ENCODE measurements at regions not wholly inside any gene's neighbourhood (a gene's known extent, or its start where the extent isn't known, plus 50 kb on each side); places are given as distances from the start of the nearest gene placed in this dataset.

DNA sequence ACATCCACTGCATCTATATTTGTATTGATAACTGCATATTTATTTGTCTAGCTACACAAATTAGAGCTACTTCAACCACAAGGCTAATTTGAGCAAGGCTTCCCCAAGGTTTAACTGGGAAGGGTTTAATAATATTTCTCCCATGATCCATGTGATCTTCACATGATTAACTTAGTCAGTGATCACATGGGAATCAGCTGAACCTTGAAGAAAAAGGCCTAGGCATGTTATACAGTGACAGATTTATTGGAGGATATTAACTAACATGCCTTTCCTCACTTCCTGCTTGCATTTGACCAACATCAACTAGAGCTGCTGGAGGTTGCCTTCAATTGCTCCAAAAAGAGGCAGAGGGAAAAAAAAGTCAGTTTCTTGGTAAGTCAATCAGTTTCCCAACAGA is 417.0 kb downstream of the HAO1 start:
- CTCF ChIA-PET (ENCODE audit: partially characterized antibody), result interaction anchor here (0.6 kb wide), 1 partner anchor 20 kb away, joined by 3 read pairs; no protein-coding TSS in a partner anchor
- no peaks in the 10 kb centered on the region for H3K4me1 ChIP-seq (ENCODE audit: insufficient read depth, low read length)
- Mint-ChIP-seq H3K27me3 (no peaks in the 10 kb centered on the region), H3K4me3 (no peak overlapping the region), H3K9me3 (peaks cover 6 to 16% (median 11%) of the 10 kb centered on the region in 8 donors), H3K4me1 (no peaks in the 10 kb centered on the region), H3K36me3 (no peaks in the 10 kb centered on the region), H3K27ac (no peak overlapping the region)
- H3K27me3 ChIP-seq (ENCODE audit: insufficient read depth, low read length), result no peaks in the 10 kb centered on the region
- H3K9me3 ChIP-seq (ENCODE audit: control insufficient read depth in 1 of 2, low read length in 2 of 2), result no peaks in the 10 kb centered on the region
- no peak for DNase-seq
- POLR2A ChIA-PET (ENCODE audit: partially characterized antibody), result no interaction called here
- intact Hi-C loops (cut with micrococcal nuclease), result no loop called here
- H3K4me3 ChIP-seq (ENCODE audit: low read length in 2 of 2), result no peak overlapping the region
- H3K36me3 ChIP-seq (ENCODE audit: insufficient read depth, low read length), result no peaks in the 10 kb centered on the region
- H3K27ac ChIP-seq (ENCODE audit: low read depth, low read length), result no peak overlapping the region

DNA sequence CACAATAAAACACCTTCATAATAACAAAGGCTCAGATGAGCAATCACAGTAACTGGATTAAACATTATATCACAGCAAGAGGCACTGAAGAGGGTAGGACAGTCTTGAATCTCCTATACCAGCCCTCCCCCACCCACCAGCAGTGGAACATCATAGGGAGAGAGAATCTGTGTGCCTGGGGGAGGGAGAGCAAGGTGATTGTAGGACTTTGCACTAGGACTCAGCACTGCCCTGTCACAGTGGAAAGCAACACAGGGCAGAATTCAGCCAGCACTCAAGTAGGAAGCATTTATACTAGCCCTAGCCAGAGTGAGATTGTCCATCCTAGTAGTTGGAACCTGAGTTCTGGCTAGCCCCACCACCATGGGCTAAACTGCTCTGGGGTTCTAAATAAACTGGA is 400.2 kb downstream of the HAO1 start:
- no peaks in the 10 kb centered on the region for H3K27me3 Mint-ChIP-seq
- H3K4me1 Mint-ChIP-seq, result no peaks in the 10 kb centered on the region
- no peak for DNase-seq
- no peak overlapping the region for H3K27ac Mint-ChIP-seq
- H3K36me3 Mint-ChIP-seq, result no peaks in the 10 kb centered on the region
- intact Hi-C loops (cut with micrococcal nuclease), result no loop called here
- POLR2A ChIA-PET (ENCODE audit: partially characterized antibody), result no interaction called here
- Histone ChIP-seq H3K27ac (ENCODE audit: low read depth, low read length) (no peak overlapping the region), H3K27me3 (ENCODE audit: insufficient read depth, low read length) (no peaks in the 10 kb centered on the region), H3K4me1 (ENCODE audit: insufficient read depth, low read length) (no peaks in the 10 kb centered on the region), H3K36me3 (ENCODE audit: insufficient read depth, low read length) (no peaks in the 10 kb centered on the region), H3K9me3 (ENCODE audit: control insufficient read depth in 1 of 2, low read length in 2 of 2) (no peaks in the 10 kb centered on the region), H3K4me3 (ENCODE audit: low read length in 2 of 2) (no peak overlapping the region)
- no peak overlapping the region for H3K4me3 Mint-ChIP-seq
- CTCF ChIA-PET (ENCODE audit: partially characterized antibody), result no interaction called here
- peaks cover 3 to 28% (median 12%) of the 10 kb centered on the region in 8 donors for H3K9me3 Mint-ChIP-seq

DNA sequence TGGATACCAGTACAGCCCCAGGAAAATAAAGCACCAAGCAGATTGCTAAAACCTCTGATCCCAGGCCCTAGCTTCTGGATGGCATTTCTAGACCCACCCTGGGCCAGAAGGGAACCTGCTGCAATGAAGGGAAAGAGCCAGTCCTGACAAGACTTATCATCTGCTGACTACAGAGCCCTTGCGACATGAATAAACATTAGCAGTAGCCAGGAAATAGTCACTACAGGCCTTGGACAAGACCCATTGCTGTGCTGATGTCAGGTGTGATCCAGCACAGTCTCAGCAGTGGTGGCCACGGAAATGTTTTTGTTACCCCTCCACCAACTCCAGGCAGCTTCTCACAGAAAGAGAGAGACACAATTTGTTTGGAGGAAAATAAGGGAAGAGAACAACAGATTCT is 399.3 kb downstream of the HAO1 start:
- intact Hi-C loops (cut with micrococcal nuclease), result no loop called here
- no peak overlapping the region for H3K4me3 ChIP-seq (ENCODE audit: low read length in 2 of 2)
- peaks cover 0 to 28% (median 13%) of the 10 kb centered on the region in 8 donors for H3K9me3 Mint-ChIP-seq
- H3K4me1 Mint-ChIP-seq, result no peaks in the 10 kb centered on the region
- H3K27ac Mint-ChIP-seq, result no peak overlapping the region
- H3K4me3 Mint-ChIP-seq, result no peak overlapping the region
- no peaks in the 10 kb centered on the region for H3K36me3 ChIP-seq (ENCODE audit: insufficient read depth, low read length)
- H3K27ac ChIP-seq (ENCODE audit: low read depth, low read length), result no peak overlapping the region
- no peaks in the 10 kb centered on the region for H3K4me1 ChIP-seq (ENCODE audit: insufficient read depth, low read length)
- H3K9me3 ChIP-seq (ENCODE audit: control insufficient read depth in 1 of 2, low read length in 2 of 2), result no peaks in the 10 kb centered on the region
- no peak for DNase-seq
- H3K36me3 Mint-ChIP-seq, result no peaks in the 10 kb centered on the region
- H3K27me3 Mint-ChIP-seq, result no peaks in the 10 kb centered on the region
- POLR2A ChIA-PET (ENCODE audit: partially characterized antibody), result no interaction called here
- no peaks in the 10 kb centered on the region for H3K27me3 ChIP-seq (ENCODE audit: insufficient read depth, low read length)
- CTCF ChIA-PET (ENCODE audit: partially characterized antibody), result no interaction called here

DNA sequence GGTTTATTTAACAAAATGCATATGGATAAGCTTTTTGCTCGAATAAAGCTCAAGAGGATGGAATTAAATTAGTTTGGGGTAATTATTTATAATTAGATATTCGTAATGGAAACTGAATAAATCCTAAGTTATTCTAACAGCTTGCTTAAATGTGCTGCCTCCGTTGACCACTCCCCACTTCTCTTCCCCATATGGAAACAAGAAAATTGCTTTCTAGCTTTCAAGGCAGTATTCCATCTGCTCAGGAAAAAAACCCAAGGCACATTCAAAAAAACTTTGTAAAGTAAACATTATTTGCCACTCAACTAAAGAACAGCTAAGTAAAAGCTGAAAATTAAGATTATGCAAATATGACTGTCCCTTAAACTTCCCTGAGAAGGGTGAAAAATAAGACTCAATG is 369.2 kb downstream of the HAO1 start:
- no peaks in the 10 kb centered on the region for H3K4me1 ChIP-seq (ENCODE audit: insufficient read depth, low read length)
- no peaks in the 10 kb centered on the region for H3K36me3 ChIP-seq (ENCODE audit: insufficient read depth, low read length)
- no peaks in the 10 kb centered on the region for H3K27me3 Mint-ChIP-seq
- no peak for DNase-seq
- no peak overlapping the region for H3K27ac Mint-ChIP-seq
- H3K9me3 ChIP-seq (ENCODE audit: control insufficient read depth in 1 of 2, low read length in 2 of 2), result peaks cover 0 to 5% of the 10 kb centered on the region in 2 donors
- peaks cover 2 to 21% (median 7%) of the 10 kb centered on the region in 8 donors for H3K9me3 Mint-ChIP-seq
- no peak overlapping the region for H3K27ac ChIP-seq (ENCODE audit: low read depth, low read length)
- intact Hi-C loops (cut with micrococcal nuclease), result no loop called here
- no peak overlapping the region for H3K4me3 Mint-ChIP-seq
- POLR2A ChIA-PET (ENCODE audit: partially characterized antibody), result no interaction called here
- no peaks in the 10 kb centered on the region for H3K36me3 Mint-ChIP-seq
- H3K4me1 Mint-ChIP-seq, result no peaks in the 10 kb centered on the region
- CTCF ChIA-PET (ENCODE audit: partially characterized antibody), result no interaction called here
- no peak overlapping the region for H3K4me3 ChIP-seq (ENCODE audit: low read length in 2 of 2)
- H3K27me3 ChIP-seq (ENCODE audit: insufficient read depth, low read length), result no peaks in the 10 kb centered on the region

DNA sequence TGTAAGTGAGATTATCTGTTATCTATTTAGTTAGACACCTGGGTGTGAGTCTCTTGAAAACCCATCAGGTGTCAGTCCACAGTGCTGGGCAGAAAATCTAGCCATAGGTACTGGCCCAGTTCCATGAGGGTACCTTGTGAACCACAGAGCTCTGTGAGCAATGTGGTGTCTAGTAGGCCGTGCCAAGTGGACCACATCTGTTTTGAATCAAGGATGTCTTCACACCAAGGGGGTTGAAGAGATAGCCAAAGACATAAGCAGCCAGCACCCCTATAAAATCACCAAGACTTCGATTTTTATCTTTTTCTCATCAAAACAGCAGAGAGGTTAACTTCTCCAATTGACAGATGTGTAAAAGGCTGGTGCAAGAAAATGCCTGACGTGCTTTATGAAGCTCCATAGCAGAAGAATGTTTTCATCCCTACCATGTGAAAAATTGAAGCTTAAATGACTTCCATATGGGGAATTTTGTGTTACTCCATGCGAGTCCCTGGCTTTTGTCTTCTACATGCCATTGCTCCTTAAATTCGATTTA is 368.7 kb downstream of the HAO1 start:
- H3K4me1 Mint-ChIP-seq, result no peaks in the 10 kb centered on the region
- no peak overlapping the region for H3K27ac ChIP-seq (ENCODE audit: low read depth, low read length)
- H3K27me3 ChIP-seq (ENCODE audit: insufficient read depth, low read length), result no peaks in the 10 kb centered on the region
- H3K36me3 ChIP-seq (ENCODE audit: insufficient read depth, low read length), result no peaks in the 10 kb centered on the region
- intact Hi-C loops (cut with micrococcal nuclease), result no loop called here
- H3K9me3 Mint-ChIP-seq, result peaks cover 2 to 21% (median 7%) of the 10 kb centered on the region in 8 donors
- no peak for DNase-seq
- POLR2A ChIA-PET (ENCODE audit: partially characterized antibody), result no interaction called here
- no peaks in the 10 kb centered on the region for H3K4me1 ChIP-seq (ENCODE audit: insufficient read depth, low read length)
- no peaks in the 10 kb centered on the region for H3K27me3 Mint-ChIP-seq
- no peak overlapping the region for H3K27ac Mint-ChIP-seq
- H3K36me3 Mint-ChIP-seq, result no peaks in the 10 kb centered on the region
- no peak overlapping the region for H3K4me3 ChIP-seq (ENCODE audit: low read length in 2 of 2)
- peaks cover 0 to 5% of the 10 kb centered on the region in 2 donors for H3K9me3 ChIP-seq (ENCODE audit: control insufficient read depth in 1 of 2, low read length in 2 of 2)
- CTCF ChIA-PET (ENCODE audit: partially characterized antibody), result no interaction called here
- no peak overlapping the region for H3K4me3 Mint-ChIP-seq

DNA sequence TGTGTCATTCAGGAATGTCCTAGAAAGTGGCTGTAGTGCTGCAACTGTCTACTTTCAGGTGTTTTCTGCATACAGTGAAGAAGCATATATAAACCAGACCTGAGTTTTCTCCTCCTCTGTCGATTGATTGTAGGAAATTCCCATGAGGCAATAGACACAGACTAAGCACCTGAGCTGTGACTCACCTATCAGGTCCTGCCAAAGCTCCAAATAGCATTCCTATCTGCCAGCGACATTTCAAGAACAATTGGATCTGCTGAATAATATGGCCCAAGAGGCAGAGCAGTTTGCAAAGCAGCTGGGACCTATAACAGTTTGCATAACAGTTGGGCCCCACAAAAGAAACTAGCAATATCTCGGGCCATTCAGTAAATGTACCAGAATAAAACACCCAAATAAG is 360.4 kb downstream of the HAO1 start:
- Mint-ChIP-seq H3K27ac (no peak overlapping the region), H3K4me1 (no peaks in the 10 kb centered on the region), H3K9me3 (peaks cover 0 to 22% (median 9%) of the 10 kb centered on the region in 8 donors), H3K27me3 (no peaks in the 10 kb centered on the region), H3K4me3 (no peak overlapping the region), H3K36me3 (no peaks in the 10 kb centered on the region)
- CTCF ChIA-PET (ENCODE audit: partially characterized antibody), result no interaction called here
- intact Hi-C loops (cut with micrococcal nuclease), result no loop called here
- H3K36me3 ChIP-seq (ENCODE audit: insufficient read depth, low read length), result no peaks in the 10 kb centered on the region
- H3K27me3 ChIP-seq (ENCODE audit: insufficient read depth, low read length), result no peaks in the 10 kb centered on the region
- POLR2A ChIA-PET (ENCODE audit: partially characterized antibody), result no interaction called here
- DNase-seq, result no peak
- no peak overlapping the region for H3K27ac ChIP-seq (ENCODE audit: low read depth, low read length)
- H3K4me1 ChIP-seq (ENCODE audit: insufficient read depth, low read length), result no peaks in the 10 kb centered on the region
- H3K4me3 ChIP-seq (ENCODE audit: low read length in 2 of 2), result no peak overlapping the region
- no peaks in the 10 kb centered on the region for H3K9me3 ChIP-seq (ENCODE audit: control insufficient read depth in 1 of 2, low read length in 2 of 2)

DNA sequence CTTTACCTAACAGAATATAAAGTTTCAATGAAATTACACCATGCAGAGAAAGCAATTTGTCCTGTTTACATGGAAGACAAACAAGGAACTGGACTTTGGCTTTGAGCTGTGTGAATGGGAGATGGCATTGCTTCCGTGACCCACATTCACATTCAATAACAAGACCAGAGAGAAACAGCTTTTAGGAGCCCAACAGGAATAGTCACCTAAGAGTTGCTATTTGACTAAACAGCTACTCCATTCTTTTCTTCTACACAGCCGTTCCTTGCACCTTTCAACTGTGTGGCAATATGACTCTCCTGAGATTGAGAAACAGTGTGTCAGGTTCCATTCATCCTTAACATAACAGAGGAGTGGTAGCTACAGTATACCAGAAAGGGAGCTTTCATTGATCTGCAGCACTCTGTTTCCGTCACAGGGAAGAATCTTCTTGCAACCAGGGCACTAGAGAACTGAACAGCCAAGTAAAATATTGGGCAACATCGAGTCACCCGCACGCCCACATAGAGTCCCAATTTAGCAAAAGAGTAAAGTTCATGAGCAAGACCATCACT is 355.1 kb downstream of the HAO1 start:
- no peak overlapping the region for H3K4me3 ChIP-seq (ENCODE audit: low read length in 2 of 2)
- no peaks in the 10 kb centered on the region for H3K36me3 ChIP-seq (ENCODE audit: insufficient read depth, low read length)
- no peaks in the 10 kb centered on the region for H3K36me3 Mint-ChIP-seq
- no peaks in the 10 kb centered on the region for H3K4me1 ChIP-seq (ENCODE audit: insufficient read depth, low read length)
- H3K27me3 ChIP-seq (ENCODE audit: insufficient read depth, low read length), result no peaks in the 10 kb centered on the region
- H3K27ac Mint-ChIP-seq, result no peak overlapping the region
- no peak overlapping the region for H3K27ac ChIP-seq (ENCODE audit: low read depth, low read length)
- H3K9me3 ChIP-seq (ENCODE audit: control insufficient read depth in 1 of 2, low read length in 2 of 2), result no peaks in the 10 kb centered on the region
- H3K4me1 Mint-ChIP-seq, result no peaks in the 10 kb centered on the region
- peaks cover 0 to 10% (median 6%) of the 10 kb centered on the region in 8 donors for H3K9me3 Mint-ChIP-seq
- H3K4me3 Mint-ChIP-seq, result no peak overlapping the region
- DNase-seq, result no peak
- ChIA-PET CTCF (ENCODE audit: partially characterized antibody) (no interaction called here), POLR2A (ENCODE audit: partially characterized antibody) (no interaction called here)
- no peaks in the 10 kb centered on the region for H3K27me3 Mint-ChIP-seq
- intact Hi-C loops (cut with micrococcal nuclease), result no loop called here

DNA sequence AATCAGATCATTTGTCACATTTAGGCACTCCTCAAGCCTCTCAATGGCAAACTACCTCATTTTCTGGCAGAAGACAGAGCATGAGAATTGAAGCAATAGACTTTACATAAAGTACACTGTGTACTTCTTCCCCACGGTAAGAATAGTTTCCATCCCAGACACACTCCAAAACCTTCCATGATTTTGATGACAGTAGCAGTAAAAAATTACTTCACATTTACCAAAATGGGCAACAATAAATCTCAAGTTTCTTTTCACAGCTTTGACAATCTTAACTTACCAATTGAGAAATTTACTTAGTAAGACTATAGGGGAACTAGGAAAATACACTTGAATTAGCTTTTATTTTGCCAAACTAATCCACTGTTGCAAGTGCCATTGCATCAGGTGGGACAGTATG is 353.8 kb downstream of the HAO1 start:
- no peak overlapping the region for H3K27ac ChIP-seq (ENCODE audit: low read depth, low read length)
- no peaks in the 10 kb centered on the region for H3K27me3 ChIP-seq (ENCODE audit: insufficient read depth, low read length)
- no peaks in the 10 kb centered on the region for H3K4me1 ChIP-seq (ENCODE audit: insufficient read depth, low read length)
- POLR2A ChIA-PET (ENCODE audit: partially characterized antibody), result no interaction called here
- Mint-ChIP-seq H3K4me1 (no peaks in the 10 kb centered on the region), H3K36me3 (no peaks in the 10 kb centered on the region), H3K27ac (no peak overlapping the region), H3K9me3 (peaks cover 0 to 12% (median 5%) of the 10 kb centered on the region in 8 donors), H3K4me3 (no peak overlapping the region), H3K27me3 (no peaks in the 10 kb centered on the region)
- H3K36me3 ChIP-seq (ENCODE audit: insufficient read depth, low read length), result no peaks in the 10 kb centered on the region
- no peak overlapping the region for H3K4me3 ChIP-seq (ENCODE audit: low read length in 2 of 2)
- no peaks in the 10 kb centered on the region for H3K9me3 ChIP-seq (ENCODE audit: control insufficient read depth in 1 of 2, low read length in 2 of 2)
- CTCF ChIA-PET (ENCODE audit: partially characterized antibody), result no interaction called here
- intact Hi-C loops (cut with micrococcal nuclease), result no loop called here
- no peak for DNase-seq
